ENCODE measurements at regions not wholly inside any gene's neighbourhood (a gene's known extent, or its start where the extent isn't known, plus 50 kb on each side); places are given as distances from the start of the nearest gene placed in this dataset.

GRCh38 chr4:33709247-33709646 lies 2535.1 kb downstream of the ARAP2 start:
- H2BK120ac ChIP-seq (replicated peaks; ENCODE audit: low read depth, low read length), result no peak overlapping the region
- no peak overlapping the region for H3K4ac ChIP-seq (replicated peaks; ENCODE audit: insufficient read length, low read depth, low read length)
- WGBS, 2 experiments (ENCODE audit: extremely low coverage in 1 of 2, insufficient coverage in 1 of 2, insufficient read length in 1 of 2, insufficient replicate concordance in 2 of 2, low coverage in 1 of 2, low lambda C conversion rate in 2 of 2, missing lambda C conversion rate in 1 of 2), result 96% methylated on average over 3 of the region's 3 CpGs; no CpG with 5 or more reads in 1 of the 2 experiments
- no peak overlapping the region for H3K27ac ChIP-seq (ENCODE audit: low read depth, low read length)
- no peak overlapping the region for H4K91ac ChIP-seq (replicated peaks; ENCODE audit: insufficient read length, low read length)
- no peak overlapping the region for H4K5ac ChIP-seq (ENCODE audit: insufficient read length, low read depth, low read length)
- no peak overlapping the region for H3K4me2 ChIP-seq (ENCODE audit: insufficient read depth in 1 of 2, low read depth in 2 of 2, low read length in 2 of 2)
- no peak for DNase-seq (ENCODE audit: low read depth in 1 of 2, low spot score in 2 of 2)
- H3K79me2 ChIP-seq (ENCODE audit: control insufficient read depth in 1 of 2, insufficient read depth in 2 of 2, low read length in 2 of 2), result no peaks in the 10 kb centered on the region
- no peak overlapping the region for H3K4me3 ChIP-seq (ENCODE audit: extremely low read depth in 1 of 4, insufficient read depth in 2 of 4, low read depth in 3 of 4, low read length in 4 of 4)
- no peak overlapping the region for H3K56ac ChIP-seq (replicated peaks; ENCODE audit: insufficient read length, low read depth, low read length)
- CTCF ChIA-PET (ENCODE audit: partially characterized antibody), result no interaction called here
- H3K4me1 ChIP-seq (replicated peaks in 1 of 4; ENCODE audit: control insufficient read depth in 3 of 4, insufficient read depth in 4 of 4, low read length in 3 of 4), result no peaks in the 10 kb centered on the region
- no peak overlapping the region for H2BK5ac ChIP-seq (ENCODE audit: low read depth, low read length)
- no peak for TF ChIP-seq CEBPB (IDR thresholded peaks at IDR 0.05; ENCODE audit: low read depth, low read length)
- no peak for TF ChIP-seq BCL11A (IDR thresholded peaks at IDR 0.05; ENCODE audit: low read depth in 2 of 2, low read length in 2 of 2)
- TF ChIP-seq MAFK (IDR thresholded peaks at IDR 0.05; ENCODE audit: low read depth, low read length), result no peak
- TF ChIP-seq MAX (IDR thresholded peaks at IDR 0.05), result no peak
- no peak for TF ChIP-seq NRF1 (IDR thresholded peaks at IDR 0.05; ENCODE audit: low read depth, low read length)
- TF ChIP-seq POLR2A (IDR thresholded peaks at IDR 0.05; ENCODE audit: control extremely low read depth in 1 of 2, low read depth in 2 of 2, low read length in 2 of 2), result no peak
- TF ChIP-seq NANOG (IDR thresholded peaks at IDR 0.05; ENCODE audit: insufficient read depth, low read depth, low read length, poor library complexity, severe bottlenecking), result no peak
- no peak for TF ChIP-seq E2F6 (IDR thresholded peaks at IDR 0.05)
- no peaks in the 10 kb centered on the region for H3K27me3 ChIP-seq (replicated peaks in 1 of 4; ENCODE audit: control insufficient read depth in 3 of 4, extremely low read depth in 1 of 4, insufficient read depth in 3 of 4, low read length in 3 of 4)
- no peak overlapping the region for H3K18ac ChIP-seq (ENCODE audit: extremely low read depth, low read length)
- H3K79me1 ChIP-seq (ENCODE audit: low read depth, low read length), result no peaks in the 10 kb centered on the region
- H2AFZ ChIP-seq (ENCODE audit: low read length), result no peak overlapping the region
- FAIRE-seq, result no peak
- peaks cover 0 to 5% (median 0%) of the 10 kb centered on the region in 4 experiments; a peak in 1 of 8 replicates for H3K36me3 ChIP-seq (ENCODE audit: control insufficient read depth in 2 of 4, insufficient read depth in 4 of 4, low read length in 3 of 4)
- H3K9ac ChIP-seq (replicated peaks in 1 of 4; ENCODE audit: extremely low read depth in 1 of 4, low read depth in 3 of 4, low read length in 3 of 4), result no peak overlapping the region
- H2AK5ac ChIP-seq (ENCODE audit: low read depth, low read length), result no peak overlapping the region
- no peak overlapping the region for H2BK20ac ChIP-seq (ENCODE audit: low read length)
- H4K20me1 ChIP-seq (replicated peaks in 1 of 2; ENCODE audit: control insufficient read depth in 1 of 2, insufficient read depth in 2 of 2, low read length in 2 of 2), result no peaks in the 10 kb centered on the region
- H3K9me3 ChIP-seq (ENCODE audit: insufficient read depth in 2 of 2, low read depth in 1 of 2, low read length in 1 of 2), result peaks cover 11 to 12% of the 10 kb centered on the region in 2 experiments
- no peak overlapping the region for H2BK12ac ChIP-seq (ENCODE audit: low read depth, low read length)
- no peak overlapping the region for H3K14ac ChIP-seq (ENCODE audit: insufficient read length)
- H3K23ac ChIP-seq (ENCODE audit: insufficient read length), result no peak overlapping the region
- POLR2A ChIA-PET (ENCODE audit: partially characterized antibody), result no interaction called here
- no peak overlapping the region for H2BK15ac ChIP-seq (ENCODE audit: low read length)
- no peak overlapping the region for H4K8ac ChIP-seq (ENCODE audit: extremely low read depth, insufficient read depth, low read length)
- no peaks in the 10 kb centered on the region for H3K23me2 ChIP-seq (ENCODE audit: low read depth, low read length)
